Inflammatory macrophage treated with lipopolysaccharide for 1 hour (primary cell): ENCODE measurements at regions not wholly inside any gene's neighbourhood (a gene's known extent, or its start where the extent isn't known, plus 50 kb on each side); places are given as distances from the start of the nearest gene placed in this dataset.

Experiments
- DNase-seq, 2 donors: peaks; one replicate each; pipeline ENCODE4 v3.0.0-alpha.2; 2020 to 2022

- DNase-seq: no peak
These were observed 139.5 kb upstream of the TMCO5A start for GRCh38 chr15:37794947-37795346.

GRCh38 chr15:37801529-37801928 is 132.9 kb upstream of the TMCO5A start:
- DNase-seq: no peak

GRCh38 chr15:37806808-37807207 is 127.6 kb upstream of the TMCO5A start:
- DNase-seq: no peak

- no peak for DNase-seq
These were observed 124.1 kb upstream of the TMCO5A start for GRCh38 chr15:37810381-37810780.

- no peak for DNase-seq
These were observed 121.1 kb upstream of the TMCO5A start for GRCh38 chr15:37813306-37813705.

GRCh38 chr15:37814847-37815515 is 119.5 kb upstream of the TMCO5A start:
- no peak for DNase-seq

- DNase-seq: no peak
These were observed 116.2 kb upstream of the TMCO5A start for GRCh38 chr15:37818152-37818677.

- no peak for DNase-seq
These were observed 115.2 kb upstream of the TMCO5A start for GRCh38 chr15:37819191-37819590.

GRCh38 chr15:37820380-37821128 is 113.9 kb upstream of the TMCO5A start:
- DNase-seq: no peak

- no peak for DNase-seq
These were observed 110.7 kb upstream of the TMCO5A start for GRCh38 chr15:37823601-37824275.

- peak; percentile 16 to 24 for DNase-seq
These were observed 109.6 kb upstream of the TMCO5A start for GRCh38 chr15:37824717-37825382.

- no peak for DNase-seq
These were observed 97.2 kb upstream of the TMCO5A start for GRCh38 chr15:37837276-37837675.

- DNase-seq: no peak
These were observed 86.7 kb upstream of the TMCO5A start for GRCh38 chr15:37847776-37848175.

GRCh38 chr15:37856109-37856508 is 78.3 kb upstream of the TMCO5A start:
- DNase-seq: no peak

- no peak for DNase-seq
These were observed 73.5 kb upstream of the TMCO5A start for GRCh38 chr15:37860896-37861295.

- no peak for DNase-seq
These were observed 68.8 kb upstream of the TMCO5A start for GRCh38 chr15:37865687-37866086.

GRCh38 chr15:37870711-37871110 is 63.7 kb upstream of the TMCO5A start:
- no peak for DNase-seq

GRCh38 chr15:37872661-37873060 is 61.8 kb upstream of the TMCO5A start:
- DNase-seq: no peak

- DNase-seq: no peak
These were observed 61.1 kb upstream of the TMCO5A start for GRCh38 chr15:37873336-37873735.

- no peak for DNase-seq
These were observed 57.5 kb upstream of the TMCO5A start for GRCh38 chr15:37876900-37877299.

GRCh38 chr15:37877851-37878741 is 56.3 kb upstream of the TMCO5A start:
- no peak for DNase-seq
